ENCODE measurements at regions not wholly inside any gene's neighbourhood (a gene's known extent, or its start where the extent isn't known, plus 50 kb on each side); places are given as distances from the start of the nearest gene placed in this dataset.

GRCh38 chr1:11422686-11423085 is 56.3 kb upstream of the DISP3 start:
- intact Hi-C loops (cut with DNase I): no loop called here
- H3K27me3 ChIP-seq: peaks cover 0 to 26% (median 0%) of the 10 kb centered on the region in 9 donors
- WGBS, 4 donors: 72 to 79% (median 75%) methylated on average over 9 of the region's 9 CpGs
- no peaks in the 10 kb centered on the region for H3K9me3 ChIP-seq
- no peaks in the 10 kb centered on the region for H3K36me3 ChIP-seq
- ATAC-seq: no peak
- DNase-seq: no peak
- no peak for TF ChIP-seq CTCF (IDR thresholded peaks at IDR 0.05)
- TF ChIP-seq POLR2A (IDR thresholded peaks at IDR 0.05): no peak
- H3K27ac ChIP-seq: no peak overlapping the region
- no peaks in the 10 kb centered on the region for H3K4me1 ChIP-seq
- no peak overlapping the region for H3K4me3 ChIP-seq

GRCh38 chr1:11426617-11427016 is 52.3 kb upstream of the DISP3 start:
- Histone ChIP-seq H3K27me3 (peaks cover 0 to 8% (median 0%) of the 10 kb centered on the region in 9 donors), H3K36me3 (no peaks in the 10 kb centered on the region), H3K27ac (no peak overlapping the region), H3K4me1 (no peaks in the 10 kb centered on the region), H3K4me3 (no peak overlapping the region), H3K9me3 (no peaks in the 10 kb centered on the region)
- intact Hi-C loops (cut with DNase I): no loop called here
- ATAC-seq (no peak), DNase-seq (no peak)
- TF ChIP-seq POLR2A (IDR thresholded peaks at IDR 0.05): no peak
- no peak for TF ChIP-seq CTCF (IDR thresholded peaks at IDR 0.05)
- 77 to 88% (median 81%) methylated on average over 4 of the region's 4 CpGs for WGBS, 4 donors

- no peaks in the 10 kb centered on the region for H3K9me3 ChIP-seq
- TF ChIP-seq POLR2A (IDR thresholded peaks at IDR 0.05) (no peak), CTCF (IDR thresholded peaks at IDR 0.05) (no peak)
- DNase-seq (peak in 1 of 5 donors; percentile 40), ATAC-seq (no peak)
- no peak overlapping the region for H3K4me3 ChIP-seq
- H3K27me3 ChIP-seq: peaks cover 0 to 10% (median 0%) of the 10 kb centered on the region in 9 donors
- intact Hi-C loops (cut with DNase I): no loop called here
- no peak overlapping the region for H3K27ac ChIP-seq
- H3K36me3 ChIP-seq: no peaks in the 10 kb centered on the region
- 82 to 85% (median 83%) methylated on average over 13 of the region's 13 CpGs for WGBS, 4 donors
- H3K4me1 ChIP-seq: no peaks in the 10 kb centered on the region
Measured at GRCh38 chr1:11428789-11429188, 50.2 kb upstream of the DISP3 start.
